DMS53 treated with DMSO at 0.1 percent for 48 hours (cell line): ENCODE measurements at regions not wholly inside any gene's neighbourhood (a gene's known extent, or its start where the extent isn't known, plus 50 kb on each side); places are given as distances from the start of the nearest gene placed in this dataset.

Source experiments
- DNase-seq: peaks from one replicate; lab custom pipeline; 2025; ENCODE audit not compliant: unreplicated experiment; lab: John Stamatoyannopoulos, UW

DNA sequence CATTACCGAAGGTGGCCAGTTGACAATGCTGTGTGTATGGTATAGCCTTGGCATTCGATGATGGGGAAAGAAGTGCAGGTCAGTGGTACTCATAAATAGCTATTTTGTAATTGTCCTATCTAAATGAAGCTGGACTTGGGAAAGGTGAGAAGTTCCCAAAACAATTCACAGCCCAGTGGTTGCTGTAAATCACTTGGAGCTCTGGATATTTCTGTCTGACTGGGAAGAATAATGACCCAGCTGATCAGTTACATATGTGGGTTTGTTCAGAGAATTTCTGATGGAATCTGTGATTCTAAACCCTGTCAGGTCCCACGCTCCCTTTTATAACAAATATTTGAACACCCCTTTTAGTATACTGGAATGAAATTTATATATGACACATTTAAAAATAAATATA, 133.9 kb upstream of the PFN2 start:
- DNase-seq: no peak

DNA sequence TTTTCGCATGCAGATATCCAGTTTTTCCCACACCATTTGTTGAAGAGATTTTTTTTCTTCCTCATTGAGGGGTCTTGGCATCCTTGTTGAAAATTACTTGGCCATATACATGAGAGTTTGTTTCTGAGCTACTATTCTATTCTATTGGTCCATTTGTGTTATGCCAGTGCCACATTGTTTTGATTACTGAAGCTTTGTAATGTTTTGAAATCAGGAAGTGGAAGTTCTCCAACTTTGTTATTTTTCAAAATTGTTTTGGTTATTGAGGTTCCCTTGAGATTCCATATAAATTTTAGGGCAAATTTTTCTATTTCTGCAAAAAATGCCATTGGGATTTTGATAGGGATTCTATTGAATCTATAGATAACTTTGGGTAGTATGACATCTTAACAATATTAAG, 130.3 kb upstream of the PFN2 start:
- DNase-seq: no peak

DNA sequence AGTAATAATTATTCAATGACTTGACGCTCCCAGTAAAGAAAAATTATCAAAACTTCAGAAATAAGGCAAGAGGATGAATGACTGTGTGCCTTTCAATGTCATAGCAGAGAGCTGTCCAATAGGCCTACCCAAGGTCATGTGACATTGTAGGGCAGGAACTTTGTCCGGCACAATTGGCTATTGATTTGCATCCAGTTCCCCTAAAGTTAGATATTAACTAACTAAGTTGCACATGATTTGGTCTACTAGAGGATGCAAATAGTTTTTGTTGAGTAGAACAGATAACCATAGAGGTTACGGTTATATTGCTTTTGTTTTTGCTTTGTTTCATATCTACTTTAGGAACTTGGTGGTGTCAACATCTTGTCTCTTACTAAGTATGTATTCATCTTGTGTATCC, 127.9 kb upstream of the PFN2 start:
- DNase-seq: no peak

DNA sequence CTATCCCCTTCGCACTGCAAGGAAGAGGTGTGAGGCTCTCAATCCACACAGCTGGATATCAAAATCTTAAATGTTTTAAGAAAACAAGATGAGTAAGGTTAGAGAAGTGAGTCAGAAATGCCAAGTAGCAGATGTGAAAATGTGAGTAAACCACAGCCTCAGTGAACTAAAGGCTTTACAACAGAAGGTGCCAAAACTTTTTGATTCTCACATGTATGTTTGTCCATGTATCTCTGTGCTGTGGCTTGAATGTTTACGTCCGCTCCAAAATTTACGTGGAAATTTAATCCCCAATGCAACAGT, 126.8 kb upstream of the PFN2 start:
- DNase-seq: no peak

DNA sequence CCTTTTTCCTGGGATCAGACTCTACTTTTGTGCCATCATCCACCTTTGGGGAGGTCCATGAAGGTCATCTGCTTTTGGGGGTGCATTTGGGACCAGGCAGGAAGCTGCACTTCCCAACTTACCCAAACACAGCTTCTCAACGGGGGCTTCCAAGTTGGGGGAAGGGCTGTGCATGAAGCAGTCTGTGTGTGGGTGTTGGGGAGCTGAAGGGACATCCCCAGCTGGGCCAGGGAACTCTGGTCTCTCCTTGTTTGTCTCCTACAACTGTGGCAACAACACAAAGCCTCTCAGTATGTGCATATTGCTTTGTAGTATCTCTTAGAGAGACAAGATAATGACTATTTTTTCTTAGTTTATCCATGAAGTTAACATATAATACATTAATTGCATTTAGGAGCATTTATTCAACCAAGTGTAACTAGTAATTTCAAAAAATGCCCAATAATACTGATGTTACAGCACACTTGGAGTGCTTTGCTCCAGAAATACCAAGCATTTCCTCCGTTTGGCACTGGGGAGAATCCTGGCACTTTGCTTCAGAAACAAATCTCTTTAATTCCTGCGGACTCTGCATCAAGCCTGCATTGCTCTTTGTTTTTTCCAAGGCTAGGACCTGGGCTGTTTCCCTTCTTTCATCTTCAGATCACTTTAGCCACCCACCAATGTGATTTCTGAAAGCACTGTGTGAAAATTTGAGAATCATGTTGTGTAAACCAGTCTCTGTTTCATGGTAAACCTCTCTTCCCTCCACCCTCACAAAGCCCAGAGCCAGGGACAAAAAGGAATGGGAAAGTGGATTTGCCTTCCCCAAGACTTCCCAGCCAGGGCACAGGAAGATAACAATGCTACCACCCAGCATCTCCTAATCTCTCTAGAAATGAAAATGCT, 126.2 kb upstream of the PFN2 start:
- no peak for DNase-seq

DNA sequence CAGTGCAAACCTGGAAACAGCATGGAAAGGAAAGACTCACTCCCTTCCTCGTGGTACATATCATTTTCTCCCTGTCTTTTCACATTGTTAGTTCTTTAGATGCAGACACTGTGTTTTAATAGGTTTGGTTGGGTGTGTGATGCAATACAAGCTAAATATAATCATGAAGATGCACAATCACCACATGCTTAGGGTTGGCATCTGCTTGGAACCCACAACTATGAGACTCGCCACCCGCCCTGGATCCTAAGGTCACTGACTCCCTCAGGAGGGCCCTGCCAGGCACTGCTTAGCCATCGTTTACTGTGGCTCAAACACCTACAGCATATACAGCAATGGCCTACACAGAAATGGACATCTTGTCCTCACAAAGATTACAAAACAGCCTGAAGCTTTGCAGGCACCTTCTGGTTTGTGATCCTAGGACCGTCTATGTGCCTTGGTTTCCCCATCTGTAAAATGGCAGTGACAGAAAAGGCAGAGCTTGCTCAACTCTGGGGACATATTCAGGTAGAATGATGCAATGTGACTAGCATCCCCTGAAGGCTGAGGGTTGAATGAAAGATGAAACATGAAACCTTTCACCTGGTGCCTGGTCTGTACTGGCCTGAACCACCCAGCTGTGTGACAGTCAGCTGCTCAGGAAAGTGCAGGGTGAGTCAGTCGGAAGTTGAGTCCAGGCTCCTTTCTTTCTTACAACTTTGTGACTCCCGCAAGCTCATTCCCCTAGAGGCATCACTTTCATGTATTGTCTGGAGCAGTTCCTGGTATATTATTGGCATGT, 123.6 kb upstream of the PFN2 start:
- peak; percentile 83 for DNase-seq

DNA sequence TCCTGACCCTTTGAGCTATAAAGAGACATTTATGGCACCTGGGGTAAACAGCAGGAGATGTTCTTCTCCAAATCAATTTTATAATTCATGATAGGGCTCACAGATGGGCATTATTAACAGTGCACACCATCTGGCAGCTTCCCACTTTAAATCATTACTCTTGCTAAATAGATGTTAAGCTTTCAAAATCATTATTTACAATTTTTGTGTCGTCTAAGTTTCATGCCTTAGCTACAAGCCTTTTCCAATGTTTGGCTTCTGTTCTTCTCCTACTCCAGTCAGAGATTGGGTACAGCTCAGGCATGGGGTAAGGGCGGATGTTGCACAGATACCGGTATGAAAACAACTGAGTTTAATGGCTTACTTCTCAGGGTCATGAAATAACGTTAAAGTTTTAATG, 120.9 kb upstream of the PFN2 start:
- no peak for DNase-seq

DNA sequence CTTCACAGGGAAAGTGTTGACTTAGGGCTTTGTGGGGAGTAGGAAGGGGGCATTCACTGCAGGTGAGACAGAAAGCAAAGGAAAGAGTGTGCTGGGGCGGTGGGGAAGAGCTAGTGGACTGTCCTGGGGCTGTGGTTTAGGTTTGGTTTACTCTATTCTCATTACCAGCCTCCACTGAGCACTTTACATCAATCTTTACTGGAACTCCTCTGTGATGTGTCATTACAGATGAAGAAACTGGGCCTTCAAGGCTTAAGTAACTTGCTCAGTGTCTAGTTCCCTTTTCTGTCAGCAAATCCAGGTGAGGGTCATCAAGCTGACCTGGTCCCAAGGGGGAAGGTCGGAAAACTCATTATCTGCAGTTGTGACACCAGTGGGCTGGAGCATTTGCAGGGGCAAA, 120.2 kb upstream of the PFN2 start:
- no peak for DNase-seq

DNA sequence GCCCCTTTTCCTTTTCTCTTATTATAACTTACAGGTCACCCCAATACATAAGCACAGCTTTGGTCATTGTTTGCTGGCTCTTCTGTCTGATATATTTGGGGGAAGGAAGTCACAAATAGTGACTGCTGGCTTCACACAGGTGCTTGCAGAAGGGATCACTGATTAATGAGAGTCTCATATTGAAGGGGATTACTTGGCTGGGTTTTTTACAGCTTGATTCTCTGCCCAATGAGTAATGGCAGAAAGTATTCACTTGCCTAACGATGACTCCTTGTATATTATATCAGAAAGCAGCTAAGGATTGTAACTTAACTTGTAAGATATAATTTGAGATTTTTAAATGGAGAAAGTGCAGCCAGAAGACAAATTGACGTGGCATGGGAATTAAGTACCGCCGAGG, 119.3 kb upstream of the PFN2 start:
- no peak for DNase-seq

DNA sequence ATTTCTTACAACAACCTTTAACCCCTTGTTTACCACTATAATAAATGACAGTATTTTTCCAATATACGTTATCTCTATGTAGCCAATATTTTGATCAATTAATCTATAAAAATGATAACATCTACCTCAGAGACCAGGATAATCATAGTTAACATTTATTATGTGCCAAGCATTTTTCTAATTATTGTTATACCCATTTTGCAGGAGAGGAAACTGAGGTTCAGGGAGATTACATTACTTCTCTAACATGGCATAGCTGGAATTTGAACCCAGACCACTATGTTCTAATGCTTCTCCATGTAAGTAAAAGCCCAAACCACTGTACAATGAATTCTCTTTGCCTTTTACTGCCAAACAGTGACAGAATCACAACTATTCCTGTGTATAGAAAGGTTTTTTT, 113.4 kb upstream of the PFN2 start:
- DNase-seq: no peak

DNA sequence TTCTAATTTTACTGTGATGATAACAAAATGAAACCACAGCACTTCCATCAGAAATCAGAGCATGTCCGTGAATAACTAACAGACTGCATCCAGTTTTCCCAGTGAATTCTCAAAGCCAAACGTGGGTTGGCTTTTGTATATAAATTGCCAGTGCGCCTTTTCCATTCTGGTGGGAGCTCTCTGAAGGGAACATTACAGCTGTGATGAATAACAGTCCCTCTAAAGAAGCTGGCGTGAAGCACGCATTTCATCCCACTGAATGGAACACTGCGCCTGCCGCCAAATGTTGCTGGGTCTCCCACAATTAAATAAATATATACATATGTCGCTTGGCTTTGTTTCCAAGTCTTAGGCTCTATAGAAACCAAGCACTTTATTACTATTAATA, 113.0 kb upstream of the PFN2 start:
- DNase-seq: no peak

DNA sequence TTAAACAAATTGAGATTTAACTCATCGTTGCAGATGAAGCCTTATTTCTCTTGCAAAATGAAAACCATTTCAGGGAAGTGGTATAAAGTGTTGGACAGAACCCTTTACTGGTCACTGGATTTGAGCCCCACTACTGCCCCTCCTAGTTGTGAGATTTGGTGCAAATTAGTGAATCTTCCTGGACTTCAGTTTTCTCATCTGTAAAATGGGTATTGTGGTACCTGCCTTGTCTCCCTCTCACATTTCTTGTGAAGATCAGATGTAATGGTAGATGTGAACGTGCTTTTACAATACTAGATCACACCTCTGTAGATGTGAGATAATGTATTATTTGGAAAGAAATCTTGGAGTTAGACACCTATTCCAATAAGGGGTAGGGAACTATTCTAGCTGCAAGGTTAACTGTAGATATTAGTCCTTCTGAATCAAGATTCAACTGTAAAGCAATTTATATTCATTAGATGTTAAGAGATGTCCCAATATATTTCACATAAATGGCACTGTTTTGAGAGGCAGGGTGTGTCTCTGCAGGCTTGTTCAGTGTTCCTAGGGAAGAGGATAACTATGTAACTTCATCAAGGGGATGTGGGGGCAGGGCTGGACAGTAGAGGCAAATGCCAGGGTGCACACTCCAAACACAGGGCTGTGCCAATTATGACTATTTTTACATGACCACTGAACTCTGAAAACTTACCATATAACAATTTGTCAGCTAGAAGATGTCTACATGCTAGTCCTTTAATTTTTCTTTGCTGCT, 112.4 kb upstream of the PFN2 start:
- DNase-seq: no peak

DNA sequence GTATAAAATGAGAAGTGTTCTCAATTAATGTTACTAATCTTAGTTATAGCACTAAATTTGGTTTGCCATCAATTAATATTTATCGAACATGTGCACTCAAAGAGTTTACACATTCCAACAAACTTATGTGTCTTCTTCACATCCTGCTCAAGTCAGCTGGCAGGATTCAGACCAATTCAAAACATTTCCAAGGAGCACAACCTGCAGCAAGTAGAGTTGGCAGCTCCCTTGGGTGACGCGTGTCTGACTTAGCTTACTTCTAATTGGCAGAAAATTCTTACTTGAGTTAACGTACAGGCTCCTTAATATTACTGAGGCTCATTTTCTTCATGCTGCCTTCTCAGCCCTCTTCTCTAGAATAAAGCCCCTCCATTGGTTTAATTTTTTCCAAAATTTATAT, 110.4 kb upstream of the PFN2 start:
- DNase-seq: no peak

DNA sequence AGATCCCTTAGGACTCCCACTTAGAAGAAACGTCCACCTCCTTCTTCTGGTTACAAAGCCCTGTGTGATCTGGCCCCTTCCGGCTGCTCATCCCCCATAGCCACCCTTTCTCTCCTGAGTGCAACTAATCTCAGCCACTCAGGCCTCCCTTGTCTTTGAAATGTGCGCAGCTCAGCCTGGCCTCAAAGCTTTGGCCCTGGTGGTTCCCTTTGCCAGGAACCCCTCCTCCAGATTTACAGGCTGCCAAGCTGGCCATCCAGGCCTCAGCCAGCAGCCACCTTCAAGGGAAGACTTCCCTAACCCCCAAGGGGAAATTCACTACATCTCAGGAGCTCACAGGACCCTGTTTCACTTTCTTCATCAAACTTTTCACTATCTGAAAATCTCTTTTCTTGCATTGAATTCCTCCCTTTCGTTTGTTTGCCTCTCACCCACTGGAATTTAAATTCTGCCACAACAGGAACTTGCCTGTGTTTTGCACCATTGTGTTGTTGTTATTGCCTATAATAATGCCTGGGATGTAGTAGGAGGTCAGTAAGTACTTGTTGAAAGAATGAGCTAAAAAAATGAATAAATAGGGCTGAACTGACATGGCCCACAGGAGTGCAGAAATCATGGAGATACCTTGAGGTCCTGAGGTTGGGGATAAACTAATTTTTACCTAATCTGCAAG, 109.5 kb upstream of the PFN2 start:
- DNase-seq: no peak

DNA sequence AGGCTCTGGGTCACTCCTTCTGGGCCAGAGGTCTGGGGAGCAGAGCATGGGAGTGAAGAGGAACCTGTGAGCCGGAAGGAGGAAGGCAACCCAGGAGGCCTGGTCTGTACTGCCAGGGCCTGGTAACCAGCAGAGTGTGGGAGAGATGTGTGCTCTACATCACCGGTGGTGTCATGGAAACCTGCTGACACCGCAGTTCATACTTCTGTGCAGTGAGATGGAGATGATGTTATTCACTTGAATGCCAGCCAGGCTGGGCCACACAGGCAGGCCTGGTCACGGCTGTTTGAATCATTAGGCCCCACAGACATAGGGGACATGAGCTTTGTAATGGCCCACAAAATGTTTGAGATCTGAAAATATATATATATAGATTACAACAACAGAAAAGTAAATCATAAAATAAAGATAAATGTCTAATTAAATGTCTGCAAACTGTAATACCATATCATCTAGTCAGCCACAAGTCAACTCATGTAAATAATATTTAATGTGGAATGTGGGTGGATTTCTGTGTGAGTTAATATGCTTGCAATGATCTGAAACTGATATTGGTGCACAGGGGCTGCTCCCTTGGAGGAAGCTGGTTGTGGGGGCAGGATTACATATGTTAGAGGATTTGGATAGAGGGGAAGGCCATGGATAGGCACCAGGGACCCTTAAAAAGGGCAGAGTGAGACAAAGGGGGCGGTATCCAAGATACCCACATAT, 108.5 kb upstream of the PFN2 start:
- no peak for DNase-seq

DNA sequence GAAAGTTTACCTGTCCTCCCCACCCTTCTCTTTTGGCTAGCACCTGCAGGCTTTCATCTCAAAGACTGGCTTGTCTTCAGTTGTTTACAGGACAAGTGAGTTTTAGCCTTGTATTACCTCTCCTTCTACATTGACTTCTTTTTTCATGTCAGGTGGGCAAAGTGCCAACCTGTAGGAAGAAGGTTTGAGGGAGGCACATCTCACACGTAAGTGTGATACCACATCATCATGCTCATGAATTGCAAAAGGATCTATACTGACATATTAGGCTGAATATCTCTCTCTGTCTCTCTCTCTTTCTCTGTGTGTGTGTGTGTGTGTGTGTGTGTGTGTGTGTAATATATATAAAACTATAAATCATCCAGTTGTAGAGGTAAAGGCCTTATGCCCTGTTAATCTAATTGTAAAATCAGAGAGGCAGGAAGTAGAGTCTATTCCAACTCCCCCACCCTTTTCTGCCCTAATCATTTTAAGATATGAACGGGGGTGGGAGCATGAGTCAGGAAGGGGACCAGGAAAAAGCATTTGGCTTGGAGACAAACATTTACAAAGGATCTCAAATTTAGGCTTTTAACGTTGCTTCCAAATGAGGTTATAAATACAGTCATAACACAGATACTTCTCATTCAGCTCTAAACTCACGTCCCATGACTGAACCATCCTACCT, 107.0 kb upstream of the PFN2 start:
- DNase-seq: no peak

DNA sequence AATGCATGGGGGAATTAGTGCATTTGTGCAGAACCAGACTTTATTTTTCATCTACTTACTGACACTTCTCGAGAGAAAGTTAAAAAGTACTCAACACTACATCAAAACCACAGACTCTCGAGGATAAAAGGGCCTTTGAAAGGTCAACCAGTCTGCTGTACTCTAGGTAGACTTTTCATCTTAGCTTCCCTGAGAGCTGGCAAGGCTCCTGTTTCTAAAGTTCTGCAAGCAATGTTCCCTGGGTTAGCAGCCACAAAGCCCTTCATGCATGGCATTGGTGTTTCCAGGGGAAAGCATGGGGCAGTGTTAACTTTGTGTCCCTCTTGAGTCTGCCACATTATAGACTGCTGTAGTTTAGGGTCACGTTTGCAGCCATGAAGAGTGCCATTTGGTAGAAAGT, 106.4 kb upstream of the PFN2 start:
- DNase-seq: no peak

DNA sequence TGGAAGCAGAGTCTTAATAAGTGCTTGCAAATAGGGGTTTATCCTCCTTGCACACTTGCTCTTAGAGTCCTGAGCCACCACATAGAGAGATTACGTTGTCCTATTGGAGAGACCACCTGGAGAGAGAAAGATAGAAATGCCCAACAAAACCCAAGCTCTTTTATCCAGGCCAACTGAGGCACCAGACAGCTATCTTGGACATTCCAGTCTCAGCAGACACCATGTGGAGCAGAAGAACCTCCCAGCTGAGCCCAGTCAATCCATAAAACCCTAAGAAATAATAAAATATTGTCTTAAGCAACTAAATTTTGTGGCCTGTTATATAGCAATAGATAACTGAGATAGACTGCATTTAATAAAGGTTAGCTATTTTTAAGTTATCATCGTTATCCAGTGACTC, 105.7 kb upstream of the PFN2 start:
- DNase-seq: no peak

DNA sequence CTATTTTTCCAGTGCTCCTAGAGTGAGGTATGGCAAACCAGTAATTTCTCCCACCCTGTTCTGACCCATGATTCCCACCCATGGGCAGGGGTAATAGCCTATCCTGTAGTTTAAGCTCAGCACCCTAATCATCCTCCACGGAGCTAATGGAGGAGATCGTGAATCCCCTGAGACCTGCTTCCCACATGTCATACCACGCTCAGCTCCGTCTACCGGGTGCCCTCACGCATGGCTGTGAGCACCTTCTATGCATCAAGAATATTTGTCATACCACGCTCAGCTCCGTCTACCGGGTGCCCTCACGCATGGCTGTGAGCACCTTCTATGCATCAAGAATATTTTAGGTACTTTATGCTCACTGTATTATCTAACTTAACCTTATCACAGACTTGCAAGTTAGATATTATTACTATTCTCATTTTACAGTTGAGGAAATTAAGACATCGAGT, 104.7 kb upstream of the PFN2 start:
- DNase-seq: no peak
